CD4-positive, CD25-positive, alpha-beta regulatory T cell (primary cell): ENCODE measurements at regions not wholly inside any gene's neighbourhood (a gene's known extent, or its start where the extent isn't known, plus 50 kb on each side); places are given as distances from the start of the nearest gene placed in this dataset.
"Not testable (repeated sequence)": the region's sequence is repeated elsewhere in the genome, so short reads cannot be mapped to it uniquely, and the experiment has no call there.

Source experiments
- ATAC-seq, 2 donors: fragments of 150-1000 bp; cut with Tn5 transposase; one replicate each; pipeline ENCODE4 v1.10.0; 2021; ENCODE audit warnings: low read depth in 2 of 2, moderate number of reproducible peaks in 2 of 2, moderate library complexity in 1 of 2
- DNase-seq, 3 donors: peaks; one replicate each; pipeline versions ENCODE4 v3.0.0 to v3.0.0-alpha.2; 2012 to 2022; ENCODE audit warnings: mixed read lengths in 1 of 3
- H3K27ac ChIP-seq: one replicate; pipeline ENCODE4 v1.7.0; 2013; ENCODE audit warnings: mild to moderate bottlenecking, low read length; ENCODE audit not compliant: insufficient read depth, poor library complexity, severe bottlenecking
- H3K27me3 ChIP-seq: one replicate; pipeline ENCODE4 v1.7.0; 2013; ENCODE audit warnings: low read length; ENCODE audit not compliant: control insufficient read depth, insufficient read depth
- H3K36me3 ChIP-seq: one replicate; pipeline ENCODE4 v1.7.0; 2013; ENCODE audit warnings: mild to moderate bottlenecking, low read length, moderate library complexity; ENCODE audit not compliant: control insufficient read depth, insufficient read depth
- H3K4me1 ChIP-seq: 2 replicates; pipeline ENCODE4 v1.7.0; 2013; ENCODE audit warnings: mild to moderate bottlenecking, low read length; ENCODE audit not compliant: insufficient read depth, control insufficient read depth, poor library complexity, severe bottlenecking
- H3K4me3 ChIP-seq: one replicate; pipeline ENCODE4 v1.7.0; 2013; ENCODE audit warnings: low read depth, mild to moderate bottlenecking, low read length, moderate library complexity
- H3K9me3 ChIP-seq, 2 experiments: 1 replicate in 1 of 2; 2 replicates in 1 of 2; pipeline ENCODE4 v1.7.0; 2013; ENCODE audit warnings: low read length in 2 of 2, mild to moderate bottlenecking in 1 of 2, moderate library complexity in 1 of 2; ENCODE audit not compliant: control insufficient read depth in 2 of 2
- H3K27ac Mint-ChIP-seq, 3 donors: one replicate each; pipeline ENCODE4 v1.8.0; 2020 to 2022; ENCODE audit warnings: mild to moderate bottlenecking in 3 of 3, mixed read lengths in 3 of 3, moderate library complexity in 2 of 3
- H3K27me3 Mint-ChIP-seq: one replicate; pipeline ENCODE4 v1.8.0; 2022; ENCODE audit warnings: mild to moderate bottlenecking, mixed read lengths
- H3K36me3 Mint-ChIP-seq: one replicate; pipeline ENCODE4 v1.8.0; 2020; ENCODE audit warnings: mixed read lengths
- H3K4me1 Mint-ChIP-seq, 4 donors: one replicate each; pipeline ENCODE4 v1.8.0; 2020 to 2022; ENCODE audit warnings: mixed read lengths in 4 of 4, mild to moderate bottlenecking in 1 of 4
- H3K4me3 Mint-ChIP-seq, 4 donors: one replicate each; pipeline ENCODE4 v1.8.0; 2020 to 2022; ENCODE audit warnings: mild to moderate bottlenecking in 4 of 4, mixed read lengths in 4 of 4, moderate library complexity in 3 of 4
- H3K9me3 Mint-ChIP-seq, 7 donors: one replicate each; pipeline ENCODE4 v1.8.0; 2020 to 2022; ENCODE audit warnings: mixed read lengths in 7 of 7, mild to moderate bottlenecking in 3 of 7, moderate library complexity in 2 of 7

GRCh38 chr3:153809097-153809496, 312.1 kb upstream of the ARHGEF26 start:
- H3K4me1 ChIP-seq = no peaks in the 10 kb centered on the region
- Mint-ChIP-seq H3K4me1 (no peaks in the 10 kb centered on the region), H3K36me3 (no peaks in the 10 kb centered on the region), H3K9me3 (peaks cover 0 to 1% (median 0%) of the 10 kb centered on the region in 7 donors), H3K4me3 (no peak overlapping the region), H3K27ac (no peak overlapping the region), H3K27me3 (no peaks in the 10 kb centered on the region)
- DNase-seq (no peak), ATAC-seq (no peak)
- H3K4me3 ChIP-seq = no peak overlapping the region
- H3K9me3 ChIP-seq = no peaks in the 10 kb centered on the region
- H3K27ac ChIP-seq = no peak overlapping the region
- no peaks in the 10 kb centered on the region for H3K27me3 ChIP-seq
- H3K36me3 ChIP-seq = no peaks in the 10 kb centered on the region

- no peaks in the 10 kb centered on the region for H3K4me1 Mint-ChIP-seq
- Histone ChIP-seq H3K4me1 (no peaks in the 10 kb centered on the region), H3K9me3 (no peaks in the 10 kb centered on the region), H3K27me3 (no peaks in the 10 kb centered on the region), H3K4me3 (no peak overlapping the region), H3K36me3 (no peaks in the 10 kb centered on the region), H3K27ac (no peak overlapping the region)
- no peak for ATAC-seq
- no peak overlapping the region for H3K27ac Mint-ChIP-seq
- no peaks in the 10 kb centered on the region for H3K36me3 Mint-ChIP-seq
- H3K27me3 Mint-ChIP-seq = no peaks in the 10 kb centered on the region
- no peak overlapping the region for H3K4me3 Mint-ChIP-seq
- peak in 1 of 3 donors; percentile 71 for DNase-seq
- H3K9me3 Mint-ChIP-seq = no peaks in the 10 kb centered on the region
These were observed 302.9 kb upstream of the ARHGEF26 start for GRCh38 chr3:153818338-153818737.

- DNase-seq (peak in 1 of 3 donors; percentile 29), ATAC-seq (no peak)
- Mint-ChIP-seq H3K27ac (no peak overlapping the region), H3K9me3 (peaks cover 0 to 2% (median 0%) of the 10 kb centered on the region in 7 donors), H3K27me3 (no peaks in the 10 kb centered on the region), H3K4me1 (no peaks in the 10 kb centered on the region), H3K36me3 (no peaks in the 10 kb centered on the region), H3K4me3 (no peak overlapping the region)
- Histone ChIP-seq H3K4me3 (no peak overlapping the region), H3K4me1 (no peaks in the 10 kb centered on the region), H3K27me3 (no peaks in the 10 kb centered on the region), H3K9me3 (no peaks in the 10 kb centered on the region), H3K27ac (no peak overlapping the region), H3K36me3 (no peaks in the 10 kb centered on the region)
These were observed 301.2 kb upstream of the ARHGEF26 start for GRCh38 chr3:153820035-153820434.

GRCh38 chr3:153828346-153828745, 292.8 kb upstream of the ARHGEF26 start:
- not testable (repeated sequence) for H3K27me3 ChIP-seq, H3K4me1 Mint-ChIP-seq, DNase-seq, H3K36me3 ChIP-seq, H3K4me3 Mint-ChIP-seq, H3K36me3 Mint-ChIP-seq, H3K4me1 ChIP-seq, ATAC-seq, H3K27me3 Mint-ChIP-seq, H3K27ac ChIP-seq, H3K4me3 ChIP-seq, H3K9me3 ChIP-seq, H3K9me3 Mint-ChIP-seq
- H3K27ac Mint-ChIP-seq = peak overlapping the region in 1 of 3 donors; percentile 2

GRCh38 chr3:153829606-153830170, 291.5 kb upstream of the ARHGEF26 start:
- Histone ChIP-seq H3K36me3 (no peaks in the 10 kb centered on the region), H3K9me3 (no peaks in the 10 kb centered on the region), H3K4me3 (no peak overlapping the region), H3K27me3 (no peaks in the 10 kb centered on the region), H3K4me1 (no peaks in the 10 kb centered on the region), H3K27ac (no peak overlapping the region)
- Mint-ChIP-seq H3K27me3 (no peaks in the 10 kb centered on the region), H3K9me3 (peaks cover 0 to 4% (median 2%) of the 10 kb centered on the region in 7 donors), H3K4me3 (no peak overlapping the region), H3K27ac (no peak overlapping the region), H3K36me3 (no peaks in the 10 kb centered on the region), H3K4me1 (peaks cover 0 to 2% (median 0%) of the 10 kb centered on the region in 4 donors)
- DNase-seq = no peak
- no peak for ATAC-seq

- no peak for ATAC-seq
- Mint-ChIP-seq H3K27ac (no peak overlapping the region), H3K9me3 (peaks cover 0 to 4% (median 0%) of the 10 kb centered on the region in 7 donors), H3K36me3 (no peaks in the 10 kb centered on the region), H3K27me3 (peaks cover 5% of the 10 kb centered on the region), H3K4me1 (peaks cover 0 to 2% (median 0%) of the 10 kb centered on the region in 4 donors), H3K4me3 (no peak overlapping the region)
- Histone ChIP-seq H3K4me1 (no peaks in the 10 kb centered on the region), H3K9me3 (no peaks in the 10 kb centered on the region), H3K27ac (no peak overlapping the region), H3K4me3 (no peak overlapping the region), H3K36me3 (no peaks in the 10 kb centered on the region), H3K27me3 (no peaks in the 10 kb centered on the region)
- DNase-seq = no peak
These were observed 290.6 kb upstream of the ARHGEF26 start for GRCh38 chr3:153830552-153830951.

- Mint-ChIP-seq H3K36me3 (no peaks in the 10 kb centered on the region), H3K9me3 (peaks cover 0 to 3% (median 0%) of the 10 kb centered on the region in 7 donors), H3K4me1 (no peaks in the 10 kb centered on the region), H3K27me3 (peaks cover 5% of the 10 kb centered on the region), H3K4me3 (no peak overlapping the region), H3K27ac (no peak overlapping the region)
- Histone ChIP-seq H3K4me1 (no peaks in the 10 kb centered on the region), H3K9me3 (no peaks in the 10 kb centered on the region), H3K4me3 (no peak overlapping the region), H3K27ac (no peak overlapping the region), H3K36me3 (no peaks in the 10 kb centered on the region), H3K27me3 (no peaks in the 10 kb centered on the region)
- ATAC-seq (no peak), DNase-seq (no peak)
These were observed 285.6 kb upstream of the ARHGEF26 start for GRCh38 chr3:153835540-153835939.

- ATAC-seq (no peak), DNase-seq (no peak)
- H3K4me3 Mint-ChIP-seq = no peak overlapping the region
- Histone ChIP-seq H3K4me1 (no peaks in the 10 kb centered on the region), H3K4me3 (no peak overlapping the region), H3K27ac (no peak overlapping the region), H3K36me3 (no peaks in the 10 kb centered on the region), H3K9me3 (no peaks in the 10 kb centered on the region), H3K27me3 (no peaks in the 10 kb centered on the region)
- no peak overlapping the region for H3K27ac Mint-ChIP-seq
- H3K9me3 Mint-ChIP-seq = peaks cover 0 to 8% (median 0%) of the 10 kb centered on the region in 7 donors
- H3K27me3 Mint-ChIP-seq = peaks cover under 1% of the 10 kb centered on the region
- H3K4me1 Mint-ChIP-seq = no peaks in the 10 kb centered on the region
- H3K36me3 Mint-ChIP-seq = no peaks in the 10 kb centered on the region
These were observed 280.7 kb upstream of the ARHGEF26 start for GRCh38 chr3:153840487-153840886.
